K562 (cell line): ENCODE measurements at regions not wholly inside any gene's neighbourhood (a gene's known extent, or its start where the extent isn't known, plus 50 kb on each side); places are given as distances from the start of the nearest gene placed in this dataset.

Source experiments
- ATAC-seq: fragments of 200-7000 bp; cut with Tn5 transposase; 3 replicates; pipeline ENCODE4 v1.9.1; 2020; ENCODE audit warnings: moderate library complexity
- BruUV-seq: library from RNA; stranded (reverse); fragments of 400-500 nt; replicated peaks from 2 replicates; lab custom pipeline; 2021; lab: Mats Ljungman, UMichigan
- CTCF ChIA-PET: fragments of 300-600 bp; formaldehyde crosslinking; extraction: SDS; loops from one replicate; lab custom pipeline; 2021; ENCODE audit warnings: low intra/inter-chr PET ratio; lab: Yijun Ruan, JAX
- POLR2A ChIA-PET: fragments of 300-600, 350-650 bp; sonication (Branson Sonifier 250); formaldehyde crosslinking; extraction: SDS; loops from one replicate; lab custom pipeline; 2021; ENCODE audit warnings: antibody characterized with exemption, inconsistent platforms; lab: Yijun Ruan, JAX
- DNase-seq, 4 experiments: peaks; one replicate each; pipeline versions ENCODE4 v3.0.0 to v3.0.0-alpha.2; 2011 to 2018; ENCODE audit warnings: low spot score in 3 of 4, mixed read lengths in 3 of 4; ENCODE audit errors: extremely low read depth in 1 of 4
- FAIRE-seq: peaks from 2 replicates; lab custom pipeline; 2011; peaks lifted over from hg19 to GRCh38; lab: Jason Lieb, UNC
- H2AFZ ChIP-seq: 2 replicates; pipeline ENCODE4 v1.6.0; 2011; ENCODE audit warnings: low read depth, low read length, control low read depth, inconsistent platforms
- H3K27ac ChIP-seq: fragments of 200-600 bp; 3 replicates; pipeline ENCODE4 v1.8.0; 2011; ENCODE audit warnings: low read depth, mild to moderate bottlenecking, control low read depth, inconsistent platforms, low read length, moderate library complexity, mixed read lengths; ENCODE audit errors: extremely low read depth
- H3K27me3 ChIP-seq, 2 experiments: fragments of 300-600 bp in 1 of 2; 2 replicates in 1 of 2; 3 replicates in 1 of 2; pipeline versions ENCODE4 v1.6.0 to v1.8.0; 2011; ENCODE audit warnings: inconsistent platforms in 2 of 2, low read length in 2 of 2, mild to moderate bottlenecking in 1 of 2, mixed read lengths in 1 of 2, moderate library complexity in 1 of 2; ENCODE audit not compliant: control insufficient read depth in 2 of 2, insufficient read depth in 2 of 2
- H3K36me3 ChIP-seq: fragments of 300-600 bp; 3 replicates; pipeline ENCODE4 v1.8.0; 2011; ENCODE audit warnings: mild to moderate bottlenecking, low read length, inconsistent platforms; ENCODE audit not compliant: control insufficient read depth, insufficient read depth
- H3K4me1 ChIP-seq, 2 experiments: fragments of 200-600 bp in 1 of 2; replicated peaks in 1 of 2; 2 replicates in 1 of 2; 3 replicates in 1 of 2; pipeline versions ENCODE4 v1.5.1 to v1.8.0; 2011; ENCODE audit warnings: inconsistent platforms in 2 of 2, low read length in 2 of 2, mild to moderate bottlenecking in 1 of 2, mixed read lengths in 1 of 2, moderate library complexity in 1 of 2; ENCODE audit not compliant: control insufficient read depth in 2 of 2, insufficient read depth in 2 of 2
- H3K4me2 ChIP-seq: 2 replicates; pipeline ENCODE4 v1.6.1; 2011; ENCODE audit warnings: low read length, control low read depth, inconsistent platforms, mixed read lengths; ENCODE audit not compliant: insufficient read depth
- H3K4me3 ChIP-seq: fragments of 200-600 bp; sonication (generic), shearing (Covaris generic); 2 replicates; pipeline ENCODE4 v1.5.1; 2016; ENCODE audit warnings: control low read depth, inconsistent platforms
- H3K79me2 ChIP-seq: fragments of 200-600 bp; 3 replicates; pipeline ENCODE4 v1.8.0; 2011; ENCODE audit warnings: low read length, inconsistent platforms; ENCODE audit not compliant: control insufficient read depth, insufficient read depth
- H3K9ac ChIP-seq, 2 experiments: 2 replicates each; pipeline versions ENCODE4 v1.6.0 to v1.6.1; 2011; ENCODE audit warnings: low read depth in 2 of 2, low read length in 2 of 2, control low read depth in 1 of 2, inconsistent platforms in 1 of 2, mild to moderate bottlenecking in 1 of 2, mixed read lengths in 1 of 2; ENCODE audit not compliant: insufficient read depth in 1 of 2
- H3K9me1 ChIP-seq: one replicate; pipeline ENCODE4 v1.6.0; 2011; ENCODE audit warnings: inconsistent platforms, mild to moderate bottlenecking, low read length, moderate library complexity; ENCODE audit not compliant: control insufficient read depth, insufficient read depth
- H3K9me3 ChIP-seq: replicated peaks from 2 replicates; pipeline ENCODE4 v1.5.1; 2011; ENCODE audit warnings: low read depth, low read length, inconsistent platforms; ENCODE audit not compliant: control insufficient read depth, insufficient read depth
- H4K20me1 ChIP-seq: replicated peaks from 2 replicates; pipeline ENCODE4 v1.6.1; 2011; ENCODE audit warnings: low read length, inconsistent platforms, mixed read lengths; ENCODE audit not compliant: control insufficient read depth, insufficient read depth
- BRF1 ChIP-seq: IDR thresholded peaks from 3 replicates; pipeline ENCODE4 v1.6.1; 2011; ENCODE audit warnings: borderline replicate concordance, mild to moderate bottlenecking; ENCODE audit not compliant: insufficient read length; ENCODE audit errors: extremely low read depth
- GTF2F1 ChIP-seq: IDR thresholded peaks from 2 replicates; pipeline ENCODE4 v1.6.1; 2011; ENCODE audit warnings: low read depth, low read length, improper control_type of control experiment
- HDGF ChIP-seq: fragments of 450-650 bp; IDR thresholded peaks from 2 replicates; pipeline ENCODE4 v1.6.1; 2016
- JUNB ChIP-seq: fragments of 450-650 bp; formaldehyde crosslinking; conservative IDR thresholded peaks from 2 replicates; pipeline ENCODE4 v1.4.0; 2020; ENCODE audit warnings: mild to moderate bottlenecking
- PHB2 ChIP-seq: fragments of 450-650 bp; IDR thresholded peaks from 2 replicates; pipeline ENCODE4 v1.6.1; 2017; ENCODE audit warnings: low read depth
- PHTF2 ChIP-seq: fragments of 250-450 bp; sonication (Bioruptor Pico); IDR thresholded peaks from 2 replicates; pipeline ENCODE4 v1.5.0; 2021; ENCODE audit warnings: mild to moderate bottlenecking
- ZNF79 ChIP-seq: fragments of 250-450 bp; sonication (Bioruptor Pico); IDR thresholded peaks from 2 replicates; pipeline ENCODE4 v1.4.0; 2020; ENCODE audit warnings: low read depth, mild to moderate bottlenecking, moderate library complexity
- WGBS: fragments of 100-300 bp; shearing (Covaris generic); methylation state at CpG from one replicate; pipeline ENCODE4 v1.1.6; 2016; ENCODE audit warnings: low coverage, mixed read lengths; ENCODE audit not compliant: insufficient coverage; ENCODE audit errors: missing lambda C conversion rate; 5-methylcytosine and 5-hydroxymethylcytosine counted together
- in situ Hi-C: fragments of 300-500 bp; cut with MboI; formaldehyde crosslinking; loops from 4 replicates; pipeline ENCODE4 v1.15.0; 2018; ENCODE audit warnings: inconsistent platforms, mixed read lengths
- intact Hi-C: fragments of 100-400 bp; cut with micrococcal nuclease; formaldehyde crosslinking; loops from 2 replicates; pipeline ENCODE4 v1.14.2; 2022
- TF ChIP-seq, protein P1 (sequence below): fragments of 450-650 bp; formaldehyde crosslinking; IDR thresholded peaks from 2 replicates; pipeline ENCODE4 v1.4.0; 2020; ENCODE audit warnings: mild to moderate bottlenecking, moderate library complexity
- TF ChIP-seq, protein P2 (sequence below): sonication (generic); formaldehyde crosslinking; IDR thresholded peaks from 2 replicates; pipeline ENCODE4 v1.9.0; 2022; ENCODE audit warnings: mild to moderate bottlenecking, missing genetic modification reagents
- TF ChIP-seq, protein P3 (sequence below): IDR thresholded peaks from 2 replicates; pipeline ENCODE4 v1.6.1; 2014; ENCODE audit warnings: antibody characterized with exemption

DNA sequence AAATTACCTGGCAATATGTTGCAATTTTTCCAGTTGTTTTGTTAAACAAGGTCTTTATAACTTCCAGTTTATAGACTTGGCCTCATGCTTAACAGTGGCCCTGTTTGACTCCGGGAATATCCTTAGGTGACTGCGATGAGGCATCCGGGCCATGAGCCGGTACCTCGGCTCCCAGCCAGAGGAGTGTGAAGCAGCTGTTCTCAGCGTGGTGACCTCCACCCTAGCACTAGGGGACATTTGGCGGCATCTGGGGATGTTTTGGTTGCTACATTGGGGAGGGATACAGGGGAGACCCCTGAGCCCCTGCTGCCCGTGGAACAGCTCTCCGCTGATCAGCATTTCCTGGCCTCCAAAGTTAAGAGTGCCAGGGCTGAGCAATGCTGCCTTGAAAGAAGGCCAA, 533.4 kb downstream of the IRX1 start:
- FAIRE-seq, result no peak
- 3% methylated on average over 7 of the region's 9 CpGs for WGBS

DNA sequence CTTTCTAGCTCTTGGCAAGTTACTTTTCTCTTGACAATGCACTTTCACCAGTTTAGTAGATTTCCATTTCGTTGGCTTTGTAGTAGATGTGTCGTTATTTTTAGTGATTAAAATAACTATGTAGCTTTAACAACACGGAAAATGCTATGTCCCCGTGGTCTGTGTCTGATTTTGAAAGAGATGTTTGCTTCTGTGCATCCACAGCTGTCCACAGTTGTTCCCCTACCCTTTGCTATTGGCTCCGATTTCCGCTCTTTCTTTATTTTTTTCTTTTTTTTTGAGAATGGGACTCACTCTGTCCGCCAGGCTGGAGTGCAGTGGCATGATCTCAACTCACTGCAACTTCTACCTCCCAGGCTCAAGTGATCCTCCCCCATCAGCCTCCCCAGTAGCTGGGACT, 533.9 kb downstream of the IRX1 start:
- H3K27me3 ChIP-seq, result no peaks in the 10 kb centered on the region
- no peaks in the 10 kb centered on the region for H3K9me1 ChIP-seq
- H3K4me1 ChIP-seq, result no peaks in the 10 kb centered on the region
- BruUV-seq, result no TSS peak
- FAIRE-seq (no peak), ATAC-seq (no peak)
- intact Hi-C loops (no loop called here), in situ Hi-C loops (no loop called here)
- no peaks in the 10 kb centered on the region for H4K20me1 ChIP-seq
- H3K9me3 ChIP-seq, result no peaks in the 10 kb centered on the region; the same call in 1 of the 2 replicates
- CTCF ChIA-PET, result no interaction called here
- TF ChIP-seq PHB2, result no peak
- no peak for TF ChIP-seq BRF1
- no peak for TF ChIP-seq HDGF
- TF ChIP-seq, protein P1, sequence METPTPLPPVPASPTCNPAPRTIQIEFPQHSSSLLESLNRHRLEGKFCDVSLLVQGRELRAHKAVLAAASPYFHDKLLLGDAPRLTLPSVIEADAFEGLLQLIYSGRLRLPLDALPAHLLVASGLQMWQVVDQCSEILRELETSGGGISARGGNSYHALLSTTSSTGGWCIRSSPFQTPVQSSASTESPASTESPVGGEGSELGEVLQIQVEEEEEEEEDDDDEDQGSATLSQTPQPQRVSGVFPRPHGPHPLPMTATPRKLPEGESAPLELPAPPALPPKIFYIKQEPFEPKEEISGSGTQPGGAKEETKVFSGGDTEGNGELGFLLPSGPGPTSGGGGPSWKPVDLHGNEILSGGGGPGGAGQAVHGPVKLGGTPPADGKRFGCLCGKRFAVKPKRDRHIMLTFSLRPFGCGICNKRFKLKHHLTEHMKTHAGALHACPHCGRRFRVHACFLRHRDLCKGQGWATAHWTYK (CRISPR knock-in tag), result no peak
- TF ChIP-seq JUNB (CRISPR knock-in tag), result no peak
- TF ChIP-seq PHTF2 (CRISPR knock-in tag), result no peak
- TF ChIP-seq, protein P2, sequence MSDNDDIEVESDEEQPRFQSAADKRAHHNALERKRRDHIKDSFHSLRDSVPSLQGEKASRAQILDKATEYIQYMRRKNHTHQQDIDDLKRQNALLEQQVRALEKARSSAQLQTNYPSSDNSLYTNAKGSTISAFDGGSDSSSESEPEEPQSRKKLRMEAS (CRISPR knock-in tag), result no peak
- TF ChIP-seq, protein P3, sequence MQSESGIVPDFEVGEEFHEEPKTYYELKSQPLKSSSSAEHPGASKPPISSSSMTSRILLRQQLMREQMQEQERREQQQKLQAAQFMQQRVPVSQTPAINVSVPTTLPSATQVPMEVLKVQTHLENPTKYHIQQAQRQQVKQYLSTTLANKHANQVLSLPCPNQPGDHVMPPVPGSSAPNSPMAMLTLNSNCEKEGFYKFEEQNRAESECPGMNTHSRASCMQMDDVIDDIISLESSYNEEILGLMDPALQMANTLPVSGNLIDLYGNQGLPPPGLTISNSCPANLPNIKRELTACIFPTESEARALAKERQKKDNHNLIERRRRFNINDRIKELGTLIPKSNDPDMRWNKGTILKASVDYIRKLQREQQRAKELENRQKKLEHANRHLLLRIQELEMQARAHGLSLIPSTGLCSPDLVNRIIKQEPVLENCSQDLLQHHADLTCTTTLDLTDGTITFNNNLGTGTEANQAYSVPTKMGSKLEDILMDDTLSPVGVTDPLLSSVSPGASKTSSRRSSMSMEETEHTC, result no peak
- no peak for TF ChIP-seq GTF2F1
- TF ChIP-seq, all 486 proteins: peak for 0
- H2AFZ ChIP-seq, result no peak overlapping the region
- no peak for DNase-seq
- WGBS, result 1% methylated on average over 7 of the region's 7 CpGs
- H3K27ac ChIP-seq, result no peak overlapping the region
- H3K4me3 ChIP-seq, result no peak overlapping the region
- no peaks in the 10 kb centered on the region for H3K79me2 ChIP-seq
- H3K9ac ChIP-seq, result no peak overlapping the region
- H3K4me2 ChIP-seq, result no peak overlapping the region
- POLR2A ChIA-PET, result no interaction called here
- no peaks in the 10 kb centered on the region for H3K36me3 ChIP-seq

More for the DNA sequence above, 533.4 kb downstream of the IRX1 start:
- Histone ChIP-seq H3K4me1 (no peaks in the 10 kb centered on the region), H3K79me2 (no peaks in the 10 kb centered on the region), H2AFZ (no peak overlapping the region), H3K27me3 (no peaks in the 10 kb centered on the region), H3K36me3 (no peaks in the 10 kb centered on the region), H3K4me3 (no peak overlapping the region), H3K27ac (no peak overlapping the region), H3K4me2 (no peak overlapping the region), H4K20me1 (no peaks in the 10 kb centered on the region), H3K9ac (no peak overlapping the region), H3K9me3 (no peaks in the 10 kb centered on the region; the same call in 1 of the 2 replicates), H3K9me1 (no peaks in the 10 kb centered on the region)
- ATAC-seq, result no peak
- in situ Hi-C loops (no loop called here), intact Hi-C loops (no loop called here)
- TF ChIP-seq ZNF79 (CRISPR knock-in tag), result no peak
- BruUV-seq, result no TSS peak
- POLR2A ChIA-PET, result no interaction called here
- no peak for DNase-seq
- CTCF ChIA-PET, result no interaction called here
